Right lobe of liver (tissue), 6 donors: ENCODE measurements at regions not wholly inside any gene's neighbourhood (a gene's known extent, or its start where the extent isn't known, plus 50 kb on each side); places are given as distances from the start of the nearest gene placed in this dataset.
"Not testable (repeated sequence)": the region's sequence is repeated elsewhere in the genome, so short reads cannot be mapped to it uniquely, and the experiment has no call there.

Experiments
- ATAC-seq, 4 donors: fragments of 200-7000 bp; cut with Tn5 transposase; one replicate each; pipeline ENCODE4 v1.9.1; 2020; ENCODE audit warnings: mild to moderate bottlenecking in 4 of 4, moderate library complexity in 4 of 4
- DNase-seq, 3 donors: peaks; one replicate each; pipeline ENCODE4 v3.0.0-alpha.2; 2020
- H3K27ac ChIP-seq, 3 donors: fragments of 200-600 bp; one replicate each; pipeline ENCODE4 v1.8.0; 2022
- H3K27me3 ChIP-seq, 2 donors: fragments of 200-600 bp; one replicate each; pipeline ENCODE4 v1.8.0; 2022
- H3K36me3 ChIP-seq, 4 donors: fragments of 200-600 bp; sonication (generic) in 1 of 4; one replicate each; pipeline versions ENCODE4 v1.5.1 to v1.8.0; 2017 to 2022; ENCODE audit warnings: control low read depth in 1 of 4
- H3K4me1 ChIP-seq, 4 donors: fragments of 200-600 bp; sonication (generic) in 1 of 4; one replicate each; pipeline versions ENCODE4 v1.5.1 to v1.8.0; 2017 to 2022; ENCODE audit warnings: control low read depth in 1 of 4
- H3K4me3 ChIP-seq, 3 donors: fragments of 200-600 bp; one replicate each; pipeline ENCODE4 v1.8.0; 2022
- H3K9me3 ChIP-seq, 4 donors: fragments of 200-600 bp; sonication (generic) in 1 of 4; one replicate each; pipeline versions ENCODE4 v1.5.1 to v1.8.0; 2017 to 2022; ENCODE audit warnings: control low read depth in 1 of 4
- POLR2A ChIP-seq: fragments of 450-650 bp; IDR thresholded peaks from one replicate; pipeline ENCODE4 v1.6.1; 2017; ENCODE audit warnings: antibody characterized with exemption, mild to moderate bottlenecking
- WGBS: methylation state at CpG from one replicate; pipeline ENCODE4 v1.1.6; 2018; ENCODE audit warnings: low coverage, low lambda C conversion rate; ENCODE audit not compliant: insufficient coverage; ENCODE audit errors: missing lambda C conversion rate; 5-methylcytosine and 5-hydroxymethylcytosine counted together
- intact Hi-C, 2 donors: fragments of 100-400 bp; cut with DNase I; formaldehyde crosslinking; loops; one replicate each; pipeline versions ENCODE4 v1.11.2 to v1.14.1; 2022
- TF ChIP-seq, protein P1 (sequence below), 4 donors: fragments of 200-600 bp in 3 of 4; fragments of 450-650 bp in 1 of 4; IDR thresholded peaks; one replicate each; pipeline versions ENCODE4 v1.5.1 to v1.8.0; 2016 to 2022; ENCODE audit warnings: antibody characterized with exemption in 4 of 4, mild to moderate bottlenecking in 2 of 4
- donor health status: DM: no; HTN: yes; CAD: no.
- donor health status: DM: no; HTN: no; CAD: no.
- donor health status: DM: no; HTN: no; CAD: no.
- donor health status: DM: no; HTN: yes; CAD: no.
- donor health status: DM: no; HTN: yes; CAD: no.

- Histone ChIP-seq H3K27ac (no peak overlapping the region), H3K9me3 (no peaks in the 10 kb centered on the region), H3K4me3 (no peak overlapping the region), H3K27me3 (no peaks in the 10 kb centered on the region), H3K36me3 (no peaks in the 10 kb centered on the region), H3K4me1 (no peaks in the 10 kb centered on the region)
- ATAC-seq: no peak
- no peak for DNase-seq
- WGBS: 25% methylated on average over 2 of the region's 2 CpGs
- intact Hi-C loops: no loop called here
- no peak for TF ChIP-seq POLR2A
- TF ChIP-seq, protein P1, sequence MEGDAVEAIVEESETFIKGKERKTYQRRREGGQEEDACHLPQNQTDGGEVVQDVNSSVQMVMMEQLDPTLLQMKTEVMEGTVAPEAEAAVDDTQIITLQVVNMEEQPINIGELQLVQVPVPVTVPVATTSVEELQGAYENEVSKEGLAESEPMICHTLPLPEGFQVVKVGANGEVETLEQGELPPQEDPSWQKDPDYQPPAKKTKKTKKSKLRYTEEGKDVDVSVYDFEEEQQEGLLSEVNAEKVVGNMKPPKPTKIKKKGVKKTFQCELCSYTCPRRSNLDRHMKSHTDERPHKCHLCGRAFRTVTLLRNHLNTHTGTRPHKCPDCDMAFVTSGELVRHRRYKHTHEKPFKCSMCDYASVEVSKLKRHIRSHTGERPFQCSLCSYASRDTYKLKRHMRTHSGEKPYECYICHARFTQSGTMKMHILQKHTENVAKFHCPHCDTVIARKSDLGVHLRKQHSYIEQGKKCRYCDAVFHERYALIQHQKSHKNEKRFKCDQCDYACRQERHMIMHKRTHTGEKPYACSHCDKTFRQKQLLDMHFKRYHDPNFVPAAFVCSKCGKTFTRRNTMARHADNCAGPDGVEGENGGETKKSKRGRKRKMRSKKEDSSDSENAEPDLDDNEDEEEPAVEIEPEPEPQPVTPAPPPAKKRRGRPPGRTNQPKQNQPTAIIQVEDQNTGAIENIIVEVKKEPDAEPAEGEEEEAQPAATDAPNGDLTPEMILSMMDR (IDR thresholded peaks at IDR 0.05): no peak
Measured at GRCh38 chr6:48525849-48526248, 414.9 kb upstream of the PTCHD4 start.

DNA sequence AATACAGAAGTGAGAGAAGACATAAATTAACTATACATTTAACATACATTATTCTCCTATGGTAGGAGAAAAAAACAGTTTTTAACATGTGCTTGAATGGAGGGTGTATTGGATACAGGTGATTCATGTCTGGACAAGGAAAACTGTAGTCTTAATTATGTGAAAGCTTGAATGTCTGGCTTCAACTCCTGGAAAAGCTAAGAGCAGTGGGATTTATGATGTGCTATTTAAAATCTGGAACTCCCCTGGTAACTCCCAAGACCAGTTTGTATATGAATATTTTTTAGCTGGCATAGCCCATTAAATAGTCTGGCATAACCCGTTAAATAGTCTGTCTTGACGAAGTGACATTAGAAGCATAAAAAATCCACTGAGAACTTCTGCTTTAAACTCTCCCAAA, 410.0 kb upstream of the PTCHD4 start:
- TF ChIP-seq POLR2A: no peak
- TF ChIP-seq, protein P1 (IDR thresholded peaks at IDR 0.05): no peak
- DNase-seq (no peak), ATAC-seq (no peak)
- WGBS: 76% methylated on average over 2 of the region's 2 CpGs
- H3K27ac ChIP-seq: no peak overlapping the region
- H3K4me3 ChIP-seq: no peak overlapping the region
- H3K9me3 ChIP-seq: no peaks in the 10 kb centered on the region
- no peaks in the 10 kb centered on the region for H3K27me3 ChIP-seq
- no peaks in the 10 kb centered on the region for H3K36me3 ChIP-seq
- no peaks in the 10 kb centered on the region for H3K4me1 ChIP-seq
- intact Hi-C loops: no loop called here

- Histone ChIP-seq H3K9me3 (no peaks in the 10 kb centered on the region), H3K4me1 (no peaks in the 10 kb centered on the region), H3K4me3 (no peak overlapping the region), H3K27me3 (no peaks in the 10 kb centered on the region), H3K27ac (no peak overlapping the region), H3K36me3 (no peaks in the 10 kb centered on the region)
- TF ChIP-seq, protein P1 (IDR thresholded peaks at IDR 0.05): no peak
- TF ChIP-seq POLR2A: no peak
- intact Hi-C loops: no loop called here
- DNase-seq (no peak), ATAC-seq (no peak)
Measured at GRCh38 chr6:48512390-48512789, 401.4 kb upstream of the PTCHD4 start.

GRCh38 chr6:48511378-48511777, 400.4 kb upstream of the PTCHD4 start:
- Histone ChIP-seq H3K36me3 (no peaks in the 10 kb centered on the region), H3K4me3 (no peak overlapping the region), H3K27ac (no peak overlapping the region), H3K9me3 (no peaks in the 10 kb centered on the region), H3K4me1 (no peaks in the 10 kb centered on the region), H3K27me3 (no peaks in the 10 kb centered on the region)
- 34% methylated on average over 2 of the region's 2 CpGs for WGBS
- TF ChIP-seq, protein P1 (IDR thresholded peaks at IDR 0.05): no peak
- TF ChIP-seq POLR2A: no peak
- no peak for ATAC-seq
- intact Hi-C loops: no loop called here
- no peak for DNase-seq

GRCh38 chr6:48505621-48506020, 394.6 kb upstream of the PTCHD4 start:
- WGBS: 17% methylated on average over 2 of the region's 2 CpGs
- no peak overlapping the region for H3K4me3 ChIP-seq
- H3K9me3 ChIP-seq: no peaks in the 10 kb centered on the region
- no peaks in the 10 kb centered on the region for H3K27me3 ChIP-seq
- no peaks in the 10 kb centered on the region for H3K36me3 ChIP-seq
- DNase-seq: no peak
- TF ChIP-seq POLR2A: no peak
- TF ChIP-seq, protein P1 (IDR thresholded peaks at IDR 0.05): no peak
- intact Hi-C loops: no loop called here
- H3K27ac ChIP-seq: no peak overlapping the region
- no peaks in the 10 kb centered on the region for H3K4me1 ChIP-seq
- no peak for ATAC-seq

GRCh38 chr6:48493432-48493831, 382.4 kb upstream of the PTCHD4 start:
- H3K4me3 ChIP-seq, H3K27ac ChIP-seq, intact Hi-C loops, H3K4me1 ChIP-seq, H3K27me3 ChIP-seq, ATAC-seq, DNase-seq, H3K9me3 ChIP-seq, H3K36me3 ChIP-seq: not testable (repeated sequence)
- WGBS: 44% methylated on average over 2 of the region's 2 CpGs
